Thoracic aorta (tissue), 2 donors: ENCODE measurements at regions not wholly inside any gene's neighbourhood (a gene's known extent, or its start where the extent isn't known, plus 50 kb on each side); places are given as distances from the start of the nearest gene placed in this dataset.

ENCODE experiments used
- ATAC-seq: fragments of 150-250 bp; one replicate; pipeline ENCODE4 v1.8.0; 2017; ENCODE audit warnings: low read depth; ENCODE audit not compliant: insufficient number of reproducible peaks, low FRiP score
- DNase-seq: peaks from one replicate; pipeline ENCODE4 v3.0.0-alpha.2; 2020; ENCODE audit warnings: low spot score
- H3K27ac ChIP-seq, 2 donors: fragments of 200-600 bp; sonication (generic); 1 replicate in 1 of 2; 2 replicates in 1 of 2; pipeline ENCODE4 v1.5.1; 2016; ENCODE audit warnings: mild to moderate bottlenecking in 2 of 2, moderate library complexity in 2 of 2
- H3K27me3 ChIP-seq: fragments of 200-600 bp; sonication (generic); replicated peaks from 2 replicates; pipeline ENCODE4 v1.6.0; 2016; ENCODE audit warnings: mild to moderate bottlenecking; ENCODE audit not compliant: insufficient read depth
- H3K36me3 ChIP-seq: fragments of 200-600 bp; sonication (generic); one replicate; pipeline ENCODE4 v1.5.1; 2016
- H3K4me1 ChIP-seq, 2 donors: fragments of 200-600 bp; sonication (generic); 1 replicate in 1 of 2; 2 replicates in 1 of 2; pipeline versions ENCODE4 v1.5.1 to v1.6.0; 2016; ENCODE audit warnings: low read depth in 2 of 2, mild to moderate bottlenecking in 1 of 2; ENCODE audit not compliant: control insufficient read depth in 1 of 2
- H3K4me3 ChIP-seq: fragments of 200-600 bp; sonication (generic); 2 replicates; pipeline ENCODE4 v1.5.1; 2016; ENCODE audit warnings: mild to moderate bottlenecking
- H3K9me3 ChIP-seq: fragments of 200-600 bp; sonication (generic); 2 replicates; pipeline ENCODE4 v1.5.1; 2016
- TF ChIP-seq, protein P1 (sequence below): fragments of 200-600 bp; sonication (generic); IDR thresholded peaks from one replicate; pipeline ENCODE4 v1.5.1; 2019; ENCODE audit warnings: antibody characterized with exemption

DNA sequence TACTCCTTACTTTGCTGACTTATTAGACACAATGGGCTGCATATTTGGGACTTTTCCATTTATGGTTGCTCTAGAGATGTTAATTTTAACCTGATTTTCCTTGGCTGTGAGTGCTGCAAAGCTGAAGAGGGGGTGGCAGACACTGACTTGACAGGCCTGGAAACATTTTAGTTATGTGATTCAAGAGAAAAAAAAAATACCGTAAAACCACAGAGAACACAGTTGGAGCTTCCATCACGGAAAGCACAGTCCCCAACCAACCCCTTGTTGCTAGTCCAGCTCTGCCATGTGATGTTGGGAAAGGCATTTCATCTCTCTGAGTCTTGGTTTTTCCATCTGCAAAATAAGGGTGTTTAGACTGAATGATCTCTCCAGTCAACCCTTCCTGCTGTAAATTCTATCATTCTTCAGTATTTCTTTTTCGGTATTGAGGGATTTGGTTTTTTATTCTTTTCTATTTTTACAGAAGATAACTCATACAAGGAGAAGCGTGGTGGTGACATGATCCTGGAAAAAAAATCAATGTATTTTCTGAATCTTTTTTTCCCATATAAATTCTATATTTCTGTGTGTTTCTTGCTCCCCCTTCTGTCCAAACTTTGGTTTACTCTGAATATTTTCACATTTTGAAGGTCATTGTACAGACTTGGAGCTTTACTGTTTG lies 246.1 kb downstream of the REEP3 start:
- ATAC-seq (no peak), DNase-seq (no peak)
- Histone ChIP-seq H3K9me3 (no peaks in the 10 kb centered on the region), H3K27me3 (no peaks in the 10 kb centered on the region), H3K36me3 (no peaks in the 10 kb centered on the region), H3K4me1 (peaks cover 10 to 14% of the 10 kb centered on the region in 2 donors), H3K4me3 (no peak overlapping the region), H3K27ac (peak overlapping the region; percentile 1 to 42)
- TF ChIP-seq, protein P1, sequence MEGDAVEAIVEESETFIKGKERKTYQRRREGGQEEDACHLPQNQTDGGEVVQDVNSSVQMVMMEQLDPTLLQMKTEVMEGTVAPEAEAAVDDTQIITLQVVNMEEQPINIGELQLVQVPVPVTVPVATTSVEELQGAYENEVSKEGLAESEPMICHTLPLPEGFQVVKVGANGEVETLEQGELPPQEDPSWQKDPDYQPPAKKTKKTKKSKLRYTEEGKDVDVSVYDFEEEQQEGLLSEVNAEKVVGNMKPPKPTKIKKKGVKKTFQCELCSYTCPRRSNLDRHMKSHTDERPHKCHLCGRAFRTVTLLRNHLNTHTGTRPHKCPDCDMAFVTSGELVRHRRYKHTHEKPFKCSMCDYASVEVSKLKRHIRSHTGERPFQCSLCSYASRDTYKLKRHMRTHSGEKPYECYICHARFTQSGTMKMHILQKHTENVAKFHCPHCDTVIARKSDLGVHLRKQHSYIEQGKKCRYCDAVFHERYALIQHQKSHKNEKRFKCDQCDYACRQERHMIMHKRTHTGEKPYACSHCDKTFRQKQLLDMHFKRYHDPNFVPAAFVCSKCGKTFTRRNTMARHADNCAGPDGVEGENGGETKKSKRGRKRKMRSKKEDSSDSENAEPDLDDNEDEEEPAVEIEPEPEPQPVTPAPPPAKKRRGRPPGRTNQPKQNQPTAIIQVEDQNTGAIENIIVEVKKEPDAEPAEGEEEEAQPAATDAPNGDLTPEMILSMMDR: peak; percentile 40

DNA sequence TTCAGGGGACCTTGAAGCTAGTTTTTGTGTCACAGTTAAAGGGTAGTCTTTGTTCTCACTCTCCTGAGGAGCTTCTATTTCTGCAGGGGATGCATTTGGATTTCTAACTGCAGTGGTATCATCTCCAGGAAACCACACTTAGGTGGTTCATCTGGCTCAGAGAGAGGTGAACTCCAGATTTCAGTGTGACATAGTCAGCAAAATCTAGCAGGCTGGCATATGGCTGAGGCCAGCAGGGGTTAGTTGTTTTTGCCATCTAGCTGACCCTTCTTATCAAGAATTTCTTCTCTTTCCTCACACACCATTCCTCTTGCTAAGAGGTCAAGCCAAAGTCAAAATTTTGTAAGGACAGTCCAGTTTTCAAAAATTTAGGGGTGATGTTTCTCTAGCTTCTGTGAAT lies 248.2 kb downstream of the REEP3 start:
- Histone ChIP-seq H3K4me3 (no peak overlapping the region), H3K27me3 (no peaks in the 10 kb centered on the region), H3K4me1 (peaks cover 12 to 19% of the 10 kb centered on the region in 2 donors), H3K36me3 (no peaks in the 10 kb centered on the region), H3K9me3 (no peaks in the 10 kb centered on the region), H3K27ac (no peak overlapping the region)
- no peak for DNase-seq
- TF ChIP-seq, protein P1: no peak
- ATAC-seq: no peak

DNA sequence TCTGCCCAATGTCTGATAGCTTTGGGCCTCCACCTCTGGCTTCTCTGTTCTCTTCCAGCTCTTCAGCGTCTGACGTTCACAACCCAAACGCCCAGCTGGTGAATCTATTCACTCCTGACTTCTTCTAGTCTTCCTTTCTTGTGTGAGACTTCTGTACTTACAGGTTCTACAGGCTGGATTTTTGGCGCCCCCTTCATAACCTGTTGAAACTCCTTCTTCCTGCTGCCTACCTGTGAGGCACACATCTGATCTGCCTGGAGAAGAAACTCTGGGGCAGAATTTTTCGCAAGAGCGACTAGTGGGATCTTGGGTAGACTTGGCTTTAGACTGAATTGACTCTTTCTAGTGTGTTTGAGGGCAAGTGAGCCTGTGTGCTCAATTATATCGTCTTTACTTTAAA lies 249.3 kb downstream of the REEP3 start:
- Histone ChIP-seq H3K4me3 (no peak overlapping the region), H3K27ac (no peak overlapping the region), H3K4me1 (peaks cover 12 to 20% of the 10 kb centered on the region in 2 donors), H3K9me3 (no peaks in the 10 kb centered on the region), H3K27me3 (no peaks in the 10 kb centered on the region), H3K36me3 (no peaks in the 10 kb centered on the region)
- ATAC-seq (no peak), DNase-seq (no peak)
- TF ChIP-seq, protein P1: no peak

DNA sequence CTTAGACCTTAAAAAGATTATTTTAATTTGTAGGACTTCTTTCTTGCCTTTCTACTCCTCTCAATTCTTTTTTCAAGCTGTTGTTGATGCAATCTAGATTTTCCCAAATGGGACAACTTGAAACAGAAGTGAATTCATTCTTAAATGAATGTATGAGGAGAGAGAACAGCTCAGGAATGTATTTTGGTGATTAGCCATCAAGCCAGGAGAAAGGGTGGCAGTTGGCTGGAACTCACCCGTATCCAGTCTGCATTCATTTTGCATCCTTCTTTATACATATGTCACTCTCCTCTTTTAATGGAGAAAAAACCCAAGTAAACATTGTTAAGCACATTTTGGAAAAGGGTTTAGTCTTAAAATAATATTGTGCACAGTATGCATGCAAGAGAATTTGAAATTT lies 251.3 kb downstream of the REEP3 start:
- Histone ChIP-seq H3K4me3 (no peak overlapping the region), H3K4me1 (peaks cover 4 to 19% of the 10 kb centered on the region in 2 donors), H3K9me3 (no peaks in the 10 kb centered on the region), H3K27ac (peak overlapping the region in 1 of 2 donors; percentile 23), H3K36me3 (no peaks in the 10 kb centered on the region), H3K27me3 (no peaks in the 10 kb centered on the region)
- ATAC-seq (no peak), DNase-seq (no peak)
- TF ChIP-seq, protein P1: no peak

DNA sequence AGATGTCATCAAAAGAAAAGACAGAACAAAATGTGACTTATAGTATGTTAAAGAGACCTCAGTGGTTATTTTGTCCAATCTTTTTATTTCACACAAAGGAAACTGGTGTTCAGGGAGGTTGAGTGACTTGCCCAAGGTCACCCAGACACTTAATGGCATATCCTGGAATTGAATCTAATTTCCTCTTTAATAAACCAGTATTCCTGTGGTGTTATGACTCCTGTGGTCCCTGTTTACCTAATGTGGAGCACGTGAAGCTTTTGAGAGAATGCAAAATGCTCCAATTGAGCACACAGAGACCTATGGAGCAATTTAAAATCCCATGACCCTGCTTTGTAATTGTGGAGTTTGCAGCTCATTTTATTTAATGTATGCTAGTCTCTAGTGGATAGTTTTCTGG lies 251.9 kb downstream of the REEP3 start:
- TF ChIP-seq, protein P1: no peak
- Histone ChIP-seq H3K4me1 (peaks cover 4 to 18% of the 10 kb centered on the region in 2 donors), H3K27me3 (no peaks in the 10 kb centered on the region), H3K9me3 (no peaks in the 10 kb centered on the region), H3K4me3 (no peak overlapping the region), H3K27ac (no peak overlapping the region), H3K36me3 (no peaks in the 10 kb centered on the region)
- no peak for DNase-seq
- ATAC-seq: no peak
